Activated CD8-positive, alpha-beta memory T cell treated with anti-CD3 and anti-CD28 coated beads for 24 hours (primary cell): ENCODE measurements at regions not wholly inside any gene's neighbourhood (a gene's known extent, or its start where the extent isn't known, plus 50 kb on each side); places are given as distances from the start of the nearest gene placed in this dataset.

Experiments used
- DNase-seq: peaks from one replicate; pipeline ENCODE4 v3.0.0-alpha.2; 2020

GRCh38 chr15:95825671-95826411 is 504.7 kb upstream of the NR2F2 start:
- DNase-seq = no peak

- DNase-seq = no peak
These were observed 503.9 kb upstream of the NR2F2 start for GRCh38 chr15:95826412-95827195.

DNA sequence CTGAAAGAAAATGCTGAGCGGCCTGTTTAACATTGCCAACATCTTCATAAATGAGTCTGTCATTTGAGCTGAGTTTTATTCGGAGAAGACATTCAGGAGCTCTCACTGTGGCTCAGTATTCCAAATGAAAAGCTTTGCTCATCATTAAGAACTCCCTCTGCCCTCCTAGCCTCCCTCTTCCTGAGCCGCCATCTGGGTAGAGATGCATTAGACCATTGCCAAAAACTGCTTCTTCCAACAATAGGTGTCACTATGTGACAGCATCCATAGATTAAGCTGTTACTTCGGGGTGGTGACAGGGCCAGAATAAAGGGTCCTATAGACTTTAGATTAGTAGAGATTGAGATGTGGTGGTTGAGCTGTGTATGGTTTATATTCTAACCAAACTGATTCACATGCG is 501.4 kb upstream of the NR2F2 start:
- DNase-seq = no peak

DNA sequence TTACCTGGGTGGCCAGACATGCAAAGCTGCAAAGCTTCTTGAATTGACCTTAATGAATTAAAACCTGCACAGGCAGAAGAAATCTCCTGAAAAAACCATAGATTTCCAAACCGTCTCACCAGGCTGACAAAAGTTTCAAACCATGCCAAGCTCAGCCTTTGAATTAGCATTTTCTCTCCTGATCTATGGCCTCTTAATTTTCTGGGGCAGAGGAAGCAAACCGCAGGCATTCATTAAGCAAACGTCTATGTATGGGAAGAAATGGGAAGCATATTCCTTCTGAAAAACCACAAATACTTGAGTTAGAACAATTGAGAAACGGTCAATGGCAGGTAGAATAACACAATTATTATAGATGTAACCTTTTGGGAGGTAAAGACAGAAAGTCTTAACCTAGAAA is 500.2 kb upstream of the NR2F2 start:
- DNase-seq = no peak

DNA sequence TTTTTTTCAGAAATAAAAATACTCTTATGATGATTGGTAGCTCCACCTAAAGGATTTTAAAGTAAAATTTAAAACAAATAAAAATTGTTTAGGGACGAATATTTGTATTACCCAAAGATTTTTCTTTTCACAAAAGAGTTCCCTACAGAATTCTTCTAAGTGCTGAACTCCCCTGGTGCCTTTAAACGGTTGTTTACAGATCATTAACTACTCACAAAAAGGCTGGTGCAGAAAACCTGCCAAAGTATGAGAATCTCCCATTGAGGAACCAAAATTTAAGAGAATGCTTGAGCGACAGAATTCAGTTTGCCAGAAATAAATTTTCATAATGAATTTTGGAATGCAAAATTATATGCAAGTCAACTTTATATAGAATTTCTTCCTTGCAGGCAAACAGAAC is 497.8 kb upstream of the NR2F2 start:
- no peak for DNase-seq

DNA sequence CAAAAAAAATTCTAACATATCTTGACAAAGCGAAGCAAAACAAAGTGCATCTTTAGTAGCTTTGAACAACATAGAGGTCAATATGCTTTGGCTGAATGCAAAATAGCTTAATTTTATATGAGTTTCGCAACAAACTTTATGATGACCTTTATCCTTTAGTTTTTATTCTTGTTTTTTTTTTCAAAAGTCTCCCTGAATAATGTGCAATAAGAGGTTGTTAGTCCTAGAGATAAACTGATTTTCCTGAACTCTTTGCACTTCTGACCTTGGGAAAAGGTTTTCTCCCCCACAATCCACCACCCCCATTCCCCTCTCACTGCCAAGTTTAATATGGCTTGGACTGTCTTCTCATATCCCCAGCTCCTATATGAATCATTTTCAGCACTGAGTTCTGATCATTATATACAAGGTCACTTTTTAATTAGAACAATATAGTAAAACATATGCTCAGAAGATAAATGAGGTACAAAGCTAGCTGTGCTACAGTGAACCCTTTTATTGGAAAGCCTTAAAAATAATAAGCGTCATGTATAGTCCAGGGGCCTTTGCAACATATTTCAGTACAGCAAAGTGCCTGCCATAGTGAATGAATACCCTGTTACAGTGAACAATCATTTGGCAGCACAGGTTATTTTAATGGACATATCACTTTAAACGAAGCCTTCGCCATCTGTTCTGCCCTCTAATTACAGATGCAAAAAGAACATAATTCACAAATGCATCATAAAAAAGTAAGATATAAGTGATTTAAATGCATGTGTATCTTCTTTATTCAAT is 496.3 kb upstream of the NR2F2 start:
- DNase-seq = no peak

DNA sequence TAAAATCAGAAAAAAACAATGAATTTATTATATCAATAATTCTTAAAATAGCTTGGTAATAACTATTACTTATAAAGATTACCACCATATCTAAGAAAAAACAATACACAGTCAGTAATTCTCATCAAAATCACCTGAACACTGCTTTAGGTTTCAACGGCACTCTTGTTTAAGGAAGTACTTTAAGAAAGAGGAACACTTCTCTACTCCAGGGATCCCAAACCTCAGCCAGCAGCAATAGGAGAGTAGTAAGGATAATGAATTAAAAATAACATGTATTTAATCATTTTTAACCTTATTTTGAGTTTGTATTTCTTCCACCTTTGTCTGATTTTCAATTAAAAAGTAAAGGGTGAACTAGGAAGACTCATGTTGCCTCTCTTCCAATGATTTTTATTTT is 494.0 kb upstream of the NR2F2 start:
- no peak for DNase-seq

DNA sequence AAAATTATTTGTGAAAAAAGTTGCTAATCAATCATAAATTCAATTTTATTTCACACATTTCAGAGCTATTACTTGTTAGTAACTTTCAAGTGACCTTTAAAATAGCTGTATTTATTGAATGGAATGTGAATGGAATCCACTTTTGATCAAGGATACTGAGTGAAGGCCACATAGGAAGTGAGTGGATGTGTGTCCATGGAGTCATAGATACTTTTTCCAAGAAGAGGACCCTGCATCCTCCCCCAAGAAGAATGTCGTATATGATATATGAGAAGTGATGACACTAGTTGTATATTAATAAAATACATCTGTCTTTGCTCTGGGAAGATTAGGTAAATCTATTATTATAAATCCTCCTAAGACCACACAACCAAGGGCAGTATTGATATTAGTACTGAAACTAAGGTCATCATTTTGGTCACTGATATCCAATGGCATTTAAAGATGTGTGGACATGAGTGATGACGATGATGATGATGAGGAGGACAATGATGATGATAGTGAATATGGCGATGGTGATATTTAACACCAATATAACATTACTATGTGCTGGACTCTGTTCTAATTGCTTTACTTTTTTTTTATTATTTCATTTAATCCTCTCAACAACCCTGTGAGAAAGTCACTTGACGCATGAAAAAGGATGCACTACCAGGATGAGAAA is 493.0 kb upstream of the NR2F2 start:
- no peak for DNase-seq

- DNase-seq = no peak
These were observed 491.1 kb upstream of the NR2F2 start for GRCh38 chr15:95839367-95839782.

DNA sequence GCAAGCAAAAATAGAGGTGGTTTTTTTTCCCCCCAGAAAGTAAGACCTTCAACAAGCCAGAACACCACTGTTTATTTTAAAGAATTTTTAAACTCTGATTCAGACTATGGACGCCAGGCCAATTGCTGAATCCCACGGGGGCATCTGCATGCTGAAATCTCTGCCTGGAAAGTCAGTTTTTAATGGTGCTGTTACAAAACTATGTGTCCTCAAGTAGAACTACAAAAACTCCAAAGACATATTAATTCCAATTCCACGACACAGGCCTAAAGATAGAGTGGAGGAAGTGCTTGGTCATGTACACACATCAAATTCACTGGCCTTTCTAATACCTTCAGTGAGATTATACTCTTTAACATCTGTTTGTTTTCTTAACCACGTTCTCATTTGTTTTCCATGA is 490.5 kb upstream of the NR2F2 start:
- no peak for DNase-seq

- DNase-seq = no peak
These were observed 489.6 kb upstream of the NR2F2 start for GRCh38 chr15:95840855-95841254.

DNA sequence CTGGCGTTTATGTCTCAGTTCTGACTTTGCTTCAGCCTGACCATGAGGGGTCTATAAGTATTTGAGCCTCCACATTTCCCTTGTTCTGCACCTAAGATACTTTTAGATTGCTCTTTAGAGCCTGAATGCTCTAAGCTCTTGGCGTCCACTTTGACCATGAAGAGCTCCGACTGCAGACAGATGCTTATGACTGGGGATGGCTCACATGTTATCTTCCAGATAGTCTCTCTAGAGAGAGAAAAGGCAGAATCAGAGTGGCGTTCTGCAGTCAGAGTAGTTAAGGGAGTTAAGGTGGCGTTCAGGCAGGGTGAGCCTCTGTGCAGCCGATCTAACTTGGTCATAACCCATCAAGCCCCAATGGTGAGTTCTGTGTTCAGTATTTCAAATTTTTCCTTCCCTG is 487.9 kb upstream of the NR2F2 start:
- DNase-seq = no peak

- DNase-seq = no peak
These were observed 487.1 kb upstream of the NR2F2 start for GRCh38 chr15:95843241-95843910.

DNA sequence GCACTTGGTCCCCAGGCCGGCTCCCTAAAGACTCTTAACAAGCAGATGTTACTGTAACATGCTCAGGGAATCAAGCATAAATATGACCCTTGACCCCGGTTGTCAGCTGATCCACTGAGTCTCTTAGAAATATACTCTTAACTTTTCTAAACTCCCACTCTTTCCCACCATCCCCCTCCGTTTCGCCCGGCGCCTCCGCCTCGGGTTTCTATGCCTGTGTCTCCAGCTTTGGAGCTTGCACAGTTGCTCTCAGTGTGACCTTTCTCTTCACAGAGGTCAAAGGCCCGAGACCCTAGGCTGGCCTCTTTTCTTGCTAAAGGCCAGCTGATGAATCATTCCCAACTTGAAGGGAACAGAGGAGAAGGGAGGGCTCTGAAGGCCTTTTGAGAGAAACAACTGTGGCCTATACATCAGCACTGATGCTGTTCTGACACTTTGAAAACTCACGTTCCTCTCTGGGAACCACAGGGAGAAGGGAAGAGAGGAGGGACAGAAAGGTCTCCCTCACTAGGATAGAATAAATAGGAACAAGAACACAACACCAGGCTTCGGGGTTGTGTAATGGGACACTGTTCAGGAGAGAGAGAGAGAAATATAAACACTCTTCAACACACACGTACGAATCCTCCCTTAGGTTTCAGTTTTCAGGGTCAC is 484.5 kb upstream of the NR2F2 start:
- no peak for DNase-seq

DNA sequence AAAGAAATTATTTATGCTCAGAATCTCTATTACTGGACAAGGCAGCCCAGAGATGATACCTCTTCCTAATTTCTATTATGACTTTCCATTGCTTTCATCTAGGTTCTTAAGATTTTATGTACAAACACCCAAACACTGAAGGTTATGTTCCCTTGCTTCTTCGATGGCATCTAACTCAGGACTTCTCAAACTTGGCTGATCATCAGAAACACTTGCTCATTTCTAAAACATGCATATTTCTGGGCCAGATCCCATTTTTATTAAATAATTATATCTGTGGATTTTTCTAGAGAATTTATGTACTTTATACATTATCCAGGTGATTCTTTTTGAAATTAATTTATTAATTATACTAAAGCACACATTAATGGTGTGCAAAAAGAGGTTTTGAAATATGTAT is 482.4 kb upstream of the NR2F2 start:
- no peak for DNase-seq

DNA sequence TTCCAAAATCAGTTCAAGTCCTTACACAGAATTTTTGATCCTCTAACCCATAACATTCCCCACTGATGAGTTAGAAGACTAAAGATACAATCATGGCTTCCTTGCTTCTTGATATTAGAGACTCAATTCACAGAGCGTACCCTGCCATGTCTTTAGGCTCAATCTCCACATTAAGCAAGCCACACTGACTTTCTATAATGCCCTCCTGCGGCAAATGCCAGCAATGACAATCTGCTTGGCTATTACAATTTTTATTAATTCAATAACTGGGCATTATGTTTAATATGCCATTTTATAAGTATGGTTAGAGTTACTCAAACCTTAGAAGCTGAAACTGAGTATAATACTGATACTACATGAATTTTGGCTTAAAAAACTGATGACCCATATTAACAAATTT is 479.7 kb upstream of the NR2F2 start:
- no peak for DNase-seq

DNA sequence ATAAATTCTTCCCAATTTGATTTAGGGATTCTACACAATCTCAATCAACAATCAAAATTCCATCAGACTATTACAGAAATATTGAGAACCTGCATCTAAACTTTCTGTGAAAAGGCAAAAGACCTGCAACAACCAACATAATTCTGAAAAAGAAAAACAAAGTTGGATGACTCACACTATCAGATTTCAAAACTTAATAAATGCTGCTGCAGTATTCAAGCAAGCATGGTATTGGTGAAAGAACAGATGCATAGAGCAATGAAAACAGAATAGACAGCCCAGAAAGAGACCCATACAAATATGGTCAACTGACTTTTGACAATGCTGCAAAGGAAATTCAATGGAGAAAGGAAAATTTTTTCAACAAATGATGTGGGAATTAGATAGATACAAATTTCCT is 477.1 kb upstream of the NR2F2 start:
- DNase-seq = no peak

- no peak for DNase-seq
These were observed 473.3 kb upstream of the NR2F2 start for GRCh38 chr15:95857124-95857757.

DNA sequence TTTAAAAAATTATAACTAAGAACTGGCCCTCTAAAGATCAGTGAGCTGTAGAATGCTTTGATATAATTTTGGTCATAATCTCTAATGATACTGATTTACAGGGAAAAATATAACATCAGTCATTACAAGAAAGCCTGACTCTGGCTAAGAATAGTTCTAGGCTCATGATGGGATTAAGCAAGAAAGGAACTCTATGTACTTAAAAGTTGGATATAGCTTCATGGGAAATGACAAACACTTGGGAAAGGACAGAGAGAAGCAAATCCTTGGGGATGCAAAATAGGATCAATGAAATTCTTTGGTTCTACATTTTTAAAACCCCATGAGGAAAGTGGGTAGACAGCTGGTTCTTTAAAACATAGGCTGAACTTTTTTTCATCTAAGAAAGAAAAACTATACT is 472.7 kb upstream of the NR2F2 start:
- DNase-seq = no peak

DNA sequence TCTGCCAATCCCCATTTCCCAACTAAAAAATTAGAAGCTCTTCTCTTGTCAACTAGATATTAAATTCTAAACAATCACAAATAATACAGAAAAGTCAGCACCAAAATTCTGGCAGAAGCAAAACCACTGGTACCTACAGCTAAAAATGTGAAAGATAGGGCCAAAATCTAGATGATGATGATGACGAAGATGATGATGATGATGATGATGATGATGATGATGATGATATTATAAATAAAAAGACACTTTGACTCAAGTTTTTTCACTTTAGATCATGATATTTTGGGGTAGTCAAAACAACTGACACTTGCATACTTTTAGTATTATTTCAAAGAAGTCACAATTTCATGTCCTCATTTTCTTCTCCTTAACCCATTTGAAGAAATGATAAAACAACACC is 470.1 kb upstream of the NR2F2 start:
- no peak for DNase-seq

GRCh38 chr15:95864467-95864886 is 466.0 kb upstream of the NR2F2 start:
- no peak for DNase-seq

GRCh38 chr15:95865330-95865739 is 465.2 kb upstream of the NR2F2 start:
- no peak for DNase-seq
